CD14-positive monocyte (primary cell): ENCODE measurements at regions not wholly inside any gene's neighbourhood (a gene's known extent, or its start where the extent isn't known, plus 50 kb on each side); places are given as distances from the start of the nearest gene placed in this dataset.
"Not testable (repeated sequence)": the region's sequence is repeated elsewhere in the genome, so short reads cannot be mapped to it uniquely, and the experiment has no call there.

ENCODE experiments used
- DNase-seq, 3 donors: peaks; one replicate each; pipeline ENCODE4 v3.0.0-alpha.2; 2011 to 2022
- H2AFZ ChIP-seq: 2 replicates; pipeline ENCODE4 v1.6.0; 2012; ENCODE audit warnings: mild to moderate bottlenecking, low read depth, low read length, inconsistent platforms; ENCODE audit not compliant: insufficient read depth, poor library complexity, severe bottlenecking
- H3K27ac ChIP-seq, 2 donors: 1 replicate in 1 of 2; 2 replicates in 1 of 2; pipeline ENCODE4 v1.5.1; 2012 to 2013; ENCODE audit warnings: low read length in 2 of 2, control low read depth in 1 of 2, inconsistent platforms in 1 of 2, low read depth in 1 of 2, mild to moderate bottlenecking in 1 of 2
- H3K27me3 ChIP-seq, 2 donors: one replicate each; pipeline versions ENCODE4 v1.6.0 to v1.6.1; 2011 to 2013; ENCODE audit warnings: low read length in 2 of 2; ENCODE audit not compliant: control insufficient read depth in 2 of 2, insufficient read depth in 2 of 2
- H3K36me3 ChIP-seq, 2 donors: replicated peaks in 1 of 2; 1 replicate in 1 of 2; 2 replicates in 1 of 2; pipeline versions ENCODE4 v1.5.1 to v1.6.1; 2012 to 2013; ENCODE audit warnings: low read length in 2 of 2, control low read depth in 1 of 2, inconsistent platforms in 1 of 2, mild to moderate bottlenecking in 1 of 2; ENCODE audit not compliant: insufficient read depth in 2 of 2, control insufficient read depth in 1 of 2
- H3K4me1 ChIP-seq, 2 donors: 1 replicate in 1 of 2; 2 replicates in 1 of 2; pipeline versions ENCODE4 v1.5.1 to v1.6.1; 2012 to 2013; ENCODE audit warnings: low read length in 2 of 2, control low read depth in 1 of 2, inconsistent platforms in 1 of 2, mild to moderate bottlenecking in 1 of 2, moderate library complexity in 1 of 2; ENCODE audit not compliant: insufficient read depth in 2 of 2, control insufficient read depth in 1 of 2
- H3K4me2 ChIP-seq: replicated peaks from 2 replicates; pipeline ENCODE3; 2012; ENCODE audit warnings: low read length, moderate library complexity, mild to moderate bottlenecking; ENCODE audit not compliant: poor library complexity, severe bottlenecking; ENCODE audit errors: extremely low read depth
- H3K4me3 ChIP-seq, 3 experiments: fragments of 200-600 bp in 1 of 3; sonication (generic) in 1 of 3; replicated peaks in 1 of 3; 1 replicate in 2 of 3; 2 replicates in 1 of 3; pipeline ENCODE4 v1.5.1; 2011 to 2013; ENCODE audit warnings: low read length in 3 of 3, mild to moderate bottlenecking in 3 of 3, control low read depth in 2 of 3, low read depth in 2 of 3, inconsistent platforms in 1 of 3, moderate library complexity in 1 of 3
- H3K79me2 ChIP-seq: 2 replicates; pipeline ENCODE4 v1.6.0; 2012; ENCODE audit warnings: mild to moderate bottlenecking, control low read depth, inconsistent platforms, low read length, moderate library complexity; ENCODE audit not compliant: insufficient read depth
- H3K9ac ChIP-seq: 2 replicates; pipeline ENCODE4 v1.6.0; 2017; ENCODE audit warnings: low read length, mild to moderate bottlenecking; ENCODE audit not compliant: insufficient read depth, poor library complexity, severe bottlenecking
- H3K9me3 ChIP-seq, 2 donors: replicated peaks in 1 of 2; 1 replicate in 1 of 2; 2 replicates in 1 of 2; pipeline versions ENCODE4 v1.5.1 to v1.6.1; 2012 to 2013; ENCODE audit warnings: low read length in 2 of 2, control low read depth in 1 of 2; ENCODE audit not compliant: control insufficient read depth in 1 of 2, insufficient read depth in 1 of 2
- H4K20me1 ChIP-seq: 2 replicates; pipeline ENCODE4 v1.6.0; 2012; ENCODE audit warnings: mild to moderate bottlenecking, low read length, control low read depth, moderate library complexity; ENCODE audit not compliant: insufficient read depth
- H3K27ac Mint-ChIP-seq, 7 donors: one replicate each; pipeline ENCODE4 v1.8.0; 2020; ENCODE audit warnings: mild to moderate bottlenecking in 7 of 7, mixed read lengths in 7 of 7, moderate library complexity in 6 of 7, inconsistent platforms in 2 of 7
- H3K27me3 Mint-ChIP-seq, 3 donors: one replicate each; pipeline ENCODE4 v1.8.0; 2021 to 2022; ENCODE audit warnings: low read depth in 3 of 3, mild to moderate bottlenecking in 3 of 3, mixed read lengths in 3 of 3, moderate library complexity in 3 of 3, inconsistent platforms in 1 of 3
- H3K36me3 Mint-ChIP-seq, 2 donors: one replicate each; pipeline ENCODE4 v1.8.0; 2020; ENCODE audit warnings: mixed read lengths in 2 of 2, inconsistent platforms in 1 of 2, mild to moderate bottlenecking in 1 of 2
- H3K4me1 Mint-ChIP-seq: one replicate; pipeline ENCODE4 v1.8.0; 2020; ENCODE audit warnings: mild to moderate bottlenecking, mixed read lengths
- H3K4me3 Mint-ChIP-seq, 2 donors: one replicate each; pipeline ENCODE4 v1.8.0; 2020; ENCODE audit warnings: mild to moderate bottlenecking in 2 of 2, mixed read lengths in 2 of 2, moderate library complexity in 1 of 2
- H3K9me3 Mint-ChIP-seq, 7 donors: one replicate each; pipeline ENCODE4 v1.8.0; 2020 to 2022; ENCODE audit warnings: mixed read lengths in 7 of 7, mild to moderate bottlenecking in 6 of 7, moderate library complexity in 6 of 7, inconsistent platforms in 2 of 7
- WGBS: methylation state at CpG from one replicate; pipeline ENCODE4 v1.1.5; 2013; ENCODE audit warnings: missing lambda C conversion rate; ENCODE audit not compliant: insufficient coverage; 5-methylcytosine and 5-hydroxymethylcytosine counted together
- intact Hi-C, 2 donors: fragments of 100-400 bp; cut with micrococcal nuclease; formaldehyde crosslinking; loops; one replicate each; pipeline versions ENCODE4 v1.15.0 to v1.15.1; 2023
- TF ChIP-seq, protein P1 (sequence below): fragments of 200-600 bp; IDR thresholded peaks from one replicate; pipeline ENCODE4 v1.8.0; 2022; ENCODE audit warnings: antibody characterized with exemption, mild to moderate bottlenecking

DNA sequence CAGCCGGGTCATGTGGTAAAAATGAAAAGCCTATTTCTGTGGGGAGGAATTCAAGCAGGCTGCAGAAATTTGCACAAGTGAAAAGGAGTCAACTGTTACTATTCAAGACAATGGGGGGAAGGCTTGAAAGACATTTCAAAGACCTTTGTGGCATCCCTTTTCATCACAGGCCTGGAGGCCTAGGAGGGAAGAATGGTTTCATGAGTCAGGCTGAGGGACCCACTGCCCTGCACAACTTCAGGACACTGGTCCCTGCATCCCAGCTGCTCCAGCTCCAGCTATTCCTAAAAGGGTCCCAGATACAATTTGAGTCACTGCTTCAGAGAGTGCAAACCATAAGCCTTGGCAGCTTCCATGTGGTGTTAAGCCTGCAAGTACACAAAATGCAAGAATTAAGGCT is 85.3 kb upstream of the POU3F4 start:
- no peaks in the 10 kb centered on the region for H3K4me1 Mint-ChIP-seq
- WGBS = no CpG with 5 or more reads among the region's 1 CpG

DNA sequence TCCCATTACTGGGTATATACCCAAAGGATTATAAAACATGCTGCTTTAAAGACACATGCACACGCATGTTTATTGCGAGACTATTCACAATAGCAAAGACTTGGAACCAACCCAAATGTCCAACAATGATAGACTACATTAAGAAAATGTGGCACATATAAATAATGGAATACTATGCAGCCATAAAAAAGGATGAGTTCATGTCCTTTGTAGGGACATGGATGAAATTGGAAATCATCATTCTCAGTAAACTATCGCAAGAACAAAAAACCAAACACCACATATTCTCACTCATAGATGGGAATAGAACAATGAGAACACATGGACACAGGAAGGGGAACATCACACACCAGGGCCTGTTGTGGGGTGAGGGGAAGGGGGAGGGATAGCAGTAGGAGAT is 65.5 kb upstream of the POU3F4 start:
- intact Hi-C loops, H3K27me3 Mint-ChIP-seq, H3K4me1 Mint-ChIP-seq, DNase-seq, H3K36me3 ChIP-seq, H3K9ac ChIP-seq, H3K27ac ChIP-seq, H3K4me3 Mint-ChIP-seq, H4K20me1 ChIP-seq, H3K4me2 ChIP-seq, H3K9me3 Mint-ChIP-seq, H2AFZ ChIP-seq, H3K27me3 ChIP-seq, H3K79me2 ChIP-seq, H3K27ac Mint-ChIP-seq, H3K4me1 ChIP-seq, H3K4me3 ChIP-seq, H3K36me3 Mint-ChIP-seq: not testable (repeated sequence)
- peaks cover 0 to 12% of the 10 kb centered on the region in 2 donors for H3K9me3 ChIP-seq
- WGBS = no CpG with 5 or more reads among the region's 3 CpGs

More for the DNA sequence above, 85.3 kb upstream of the POU3F4 start:
- no peak overlapping the region for H3K4me3 Mint-ChIP-seq
- H3K4me1 ChIP-seq = no peaks in the 10 kb centered on the region
- no peak overlapping the region for H3K27ac Mint-ChIP-seq
- H4K20me1 ChIP-seq = no peaks in the 10 kb centered on the region
- TF ChIP-seq, protein P1, sequence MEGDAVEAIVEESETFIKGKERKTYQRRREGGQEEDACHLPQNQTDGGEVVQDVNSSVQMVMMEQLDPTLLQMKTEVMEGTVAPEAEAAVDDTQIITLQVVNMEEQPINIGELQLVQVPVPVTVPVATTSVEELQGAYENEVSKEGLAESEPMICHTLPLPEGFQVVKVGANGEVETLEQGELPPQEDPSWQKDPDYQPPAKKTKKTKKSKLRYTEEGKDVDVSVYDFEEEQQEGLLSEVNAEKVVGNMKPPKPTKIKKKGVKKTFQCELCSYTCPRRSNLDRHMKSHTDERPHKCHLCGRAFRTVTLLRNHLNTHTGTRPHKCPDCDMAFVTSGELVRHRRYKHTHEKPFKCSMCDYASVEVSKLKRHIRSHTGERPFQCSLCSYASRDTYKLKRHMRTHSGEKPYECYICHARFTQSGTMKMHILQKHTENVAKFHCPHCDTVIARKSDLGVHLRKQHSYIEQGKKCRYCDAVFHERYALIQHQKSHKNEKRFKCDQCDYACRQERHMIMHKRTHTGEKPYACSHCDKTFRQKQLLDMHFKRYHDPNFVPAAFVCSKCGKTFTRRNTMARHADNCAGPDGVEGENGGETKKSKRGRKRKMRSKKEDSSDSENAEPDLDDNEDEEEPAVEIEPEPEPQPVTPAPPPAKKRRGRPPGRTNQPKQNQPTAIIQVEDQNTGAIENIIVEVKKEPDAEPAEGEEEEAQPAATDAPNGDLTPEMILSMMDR = no peak
- H2AFZ ChIP-seq = no peak overlapping the region
- H3K79me2 ChIP-seq = no peaks in the 10 kb centered on the region
- H3K36me3 ChIP-seq = no peaks in the 10 kb centered on the region
- no peak overlapping the region for H3K4me3 ChIP-seq
- H3K27ac ChIP-seq = no peak overlapping the region
- no peaks in the 10 kb centered on the region for H3K9me3 ChIP-seq
- no peaks in the 10 kb centered on the region for H3K27me3 ChIP-seq
- no peak overlapping the region for H3K4me2 ChIP-seq
- peaks cover 0 to 2% (median 0%) of the 10 kb centered on the region in 3 donors for H3K27me3 Mint-ChIP-seq
- peaks cover 0 to 8% (median 1%) of the 10 kb centered on the region in 7 donors for H3K9me3 Mint-ChIP-seq
- H3K9ac ChIP-seq = no peak overlapping the region
- intact Hi-C loops = no loop called here
- H3K36me3 Mint-ChIP-seq = no peaks in the 10 kb centered on the region
- DNase-seq = no peak
